Caco-2 (cell line): ENCODE measurements at regions not wholly inside any gene's neighbourhood (a gene's known extent, or its start where the extent isn't known, plus 50 kb on each side); places are given as distances from the start of the nearest gene placed in this dataset.

ENCODE experiments used
- BruUV-seq: library from RNA; stranded (reverse); fragments of 400-500 nt; replicated peaks from 2 replicates; lab custom pipeline; 2021; lab: Mats Ljungman, UMichigan
- CTCF ChIA-PET: fragments of 300-600 bp; sonication (Branson Sonifier 250); formaldehyde crosslinking; loops from one replicate; lab custom pipeline; 2022; ENCODE audit warnings: antibody characterized with exemption; lab: Charles Lee
- POLR2A ChIA-PET: fragments of 300-600 bp; sonication (Branson Sonifier 250); formaldehyde crosslinking; loops from one replicate; lab custom pipeline; 2022; ENCODE audit warnings: antibody characterized with exemption; lab: Charles Lee
- DNase-seq, 2 experiments: peaks; one replicate each; pipeline versions ENCODE4 v3.0.0 to v3.0.0-alpha.2; 2020 to 2022
- H3K27me3 ChIP-seq: replicated peaks from 2 replicates; pipeline ENCODE4 v1.6.0; 2011; ENCODE audit warnings: low read length; ENCODE audit not compliant: control insufficient read depth, insufficient read depth
- H3K36me3 ChIP-seq: 2 replicates; pipeline ENCODE4 v1.5.1; 2011; ENCODE audit warnings: low read length; ENCODE audit not compliant: control insufficient read depth, insufficient read depth
- H3K4me1 ChIP-seq: fragments of 250-450 bp; sonication (Bioruptor Pico); 2 replicates; pipeline ENCODE4 v1.5.1; 2020; ENCODE audit warnings: mild to moderate bottlenecking
- H3K4me3 ChIP-seq: 2 replicates; pipeline ENCODE4 v1.5.1; 2011; ENCODE audit warnings: low read depth, mild to moderate bottlenecking, control low read depth, low read length
- H3K9me3 ChIP-seq: fragments of 250-450 bp; sonication (Bioruptor Pico); 2 replicates; pipeline ENCODE4 v1.5.1; 2020; ENCODE audit warnings: mild to moderate bottlenecking, moderate library complexity
- H3K27ac Mint-ChIP-seq: one replicate; pipeline ENCODE4 v1.8.0; 2022; ENCODE audit warnings: mixed read lengths; ENCODE audit not compliant: unreplicated experiment
- H3K27me3 Mint-ChIP-seq: one replicate; pipeline ENCODE4 v1.8.0; 2022; ENCODE audit warnings: mixed read lengths; ENCODE audit not compliant: insufficient read depth, unreplicated experiment
- H3K36me3 Mint-ChIP-seq: one replicate; pipeline ENCODE4 v1.8.0; 2022; ENCODE audit warnings: mild to moderate bottlenecking, mixed read lengths; ENCODE audit not compliant: insufficient read depth, unreplicated experiment
- H3K4me1 Mint-ChIP-seq: one replicate; pipeline ENCODE4 v1.8.0; 2022; ENCODE audit warnings: low read depth, mixed read lengths; ENCODE audit not compliant: unreplicated experiment
- H3K4me3 Mint-ChIP-seq: one replicate; pipeline ENCODE4 v1.8.0; 2022; ENCODE audit warnings: mild to moderate bottlenecking, moderate library complexity, mixed read lengths; ENCODE audit not compliant: unreplicated experiment
- H3K9me3 Mint-ChIP-seq: one replicate; pipeline ENCODE4 v1.8.0; 2022; ENCODE audit warnings: mixed read lengths; ENCODE audit not compliant: unreplicated experiment
- intact Hi-C: fragments of 100-400 bp; cut with micrococcal nuclease; formaldehyde crosslinking; loops from one replicate; pipeline ENCODE4 v1.10.0; 2022; ENCODE audit not compliant: unreplicated experiment
- TF ChIP-seq, protein P1 (sequence below), 2 experiments: fragments of 200-600 bp in 1 of 2; IDR thresholded peaks; 1 replicate in 1 of 2; 2 replicates in 1 of 2; pipeline versions ENCODE4 v1.5.1 to v1.8.0; 2011 to 2022; ENCODE audit warnings: antibody characterized with exemption in 1 of 2, control low read depth in 1 of 2, inconsistent platforms in 1 of 2, low read depth in 1 of 2, low read length in 1 of 2, mild to moderate bottlenecking in 1 of 2, moderate library complexity in 1 of 2; ENCODE audit not compliant: insufficient read depth in 1 of 2, severe bottlenecking in 1 of 2, unreplicated experiment in 1 of 2

DNA sequence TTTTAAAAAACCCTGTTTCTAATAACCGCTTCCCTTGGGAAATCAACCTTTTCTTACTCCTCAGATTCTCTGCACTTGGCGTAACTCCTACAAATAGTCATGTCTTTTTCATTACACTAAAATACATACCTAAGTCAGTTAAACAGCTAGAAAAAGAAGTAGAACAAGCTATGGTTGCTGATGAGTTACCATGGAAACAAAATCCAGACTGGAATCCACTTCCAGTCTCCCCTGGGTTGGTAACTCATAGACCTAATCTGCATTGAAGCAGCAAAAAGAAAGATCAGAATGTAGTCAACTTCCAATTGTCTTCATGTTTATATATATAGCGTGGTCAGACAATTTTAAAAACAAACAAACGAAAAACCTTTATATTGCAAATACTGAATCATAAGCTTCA is 260.8 kb upstream of the LRRN1 start:
- Histone ChIP-seq H3K4me3 (no peak overlapping the region), H3K36me3 (no peaks in the 10 kb centered on the region), H3K9me3 (no peaks in the 10 kb centered on the region), H3K4me1 (no peaks in the 10 kb centered on the region), H3K27me3 (no peaks in the 10 kb centered on the region)
- no peaks in the 10 kb centered on the region for H3K36me3 Mint-ChIP-seq
- TF ChIP-seq, protein P1, sequence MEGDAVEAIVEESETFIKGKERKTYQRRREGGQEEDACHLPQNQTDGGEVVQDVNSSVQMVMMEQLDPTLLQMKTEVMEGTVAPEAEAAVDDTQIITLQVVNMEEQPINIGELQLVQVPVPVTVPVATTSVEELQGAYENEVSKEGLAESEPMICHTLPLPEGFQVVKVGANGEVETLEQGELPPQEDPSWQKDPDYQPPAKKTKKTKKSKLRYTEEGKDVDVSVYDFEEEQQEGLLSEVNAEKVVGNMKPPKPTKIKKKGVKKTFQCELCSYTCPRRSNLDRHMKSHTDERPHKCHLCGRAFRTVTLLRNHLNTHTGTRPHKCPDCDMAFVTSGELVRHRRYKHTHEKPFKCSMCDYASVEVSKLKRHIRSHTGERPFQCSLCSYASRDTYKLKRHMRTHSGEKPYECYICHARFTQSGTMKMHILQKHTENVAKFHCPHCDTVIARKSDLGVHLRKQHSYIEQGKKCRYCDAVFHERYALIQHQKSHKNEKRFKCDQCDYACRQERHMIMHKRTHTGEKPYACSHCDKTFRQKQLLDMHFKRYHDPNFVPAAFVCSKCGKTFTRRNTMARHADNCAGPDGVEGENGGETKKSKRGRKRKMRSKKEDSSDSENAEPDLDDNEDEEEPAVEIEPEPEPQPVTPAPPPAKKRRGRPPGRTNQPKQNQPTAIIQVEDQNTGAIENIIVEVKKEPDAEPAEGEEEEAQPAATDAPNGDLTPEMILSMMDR (IDR thresholded peaks at IDR 0.05; ENCODE audit: insufficient read depth in 1 of 2, low read depth in 1 of 2, low read length in 1 of 2, severe bottlenecking in 1 of 2, unreplicated experiment in 1 of 2) = no peak
- ChIA-PET POLR2A (no interaction called here), CTCF (no interaction called here)
- no TSS peak for BruUV-seq
- H3K4me1 Mint-ChIP-seq = no peaks in the 10 kb centered on the region
- H3K4me3 Mint-ChIP-seq = no peak overlapping the region
- DNase-seq = no peak
- H3K27ac Mint-ChIP-seq = no peak overlapping the region
- no peaks in the 10 kb centered on the region for H3K9me3 Mint-ChIP-seq
- peaks cover 14% of the 10 kb centered on the region for H3K27me3 Mint-ChIP-seq
- intact Hi-C loops = no loop called here

DNA sequence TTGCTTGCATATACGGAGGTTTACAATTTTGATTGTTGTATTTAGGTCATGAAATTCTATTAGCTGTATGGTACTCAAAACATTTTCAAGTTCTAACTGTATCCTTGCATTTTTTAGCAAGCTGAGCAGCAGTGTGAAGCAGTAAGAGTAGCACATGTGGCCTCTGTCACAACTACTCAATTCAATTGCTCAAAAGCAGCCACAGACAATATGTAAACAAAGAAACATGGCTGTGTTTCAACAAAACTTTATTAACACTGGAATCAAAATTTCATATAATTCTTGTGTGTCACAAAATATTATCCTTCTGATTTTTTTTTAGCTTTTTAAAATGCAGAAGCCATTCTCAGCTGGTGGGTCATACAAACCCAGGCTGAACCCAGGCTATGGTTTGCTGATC is 266.7 kb upstream of the LRRN1 start:
- Histone ChIP-seq H3K9me3 (no peaks in the 10 kb centered on the region), H3K4me3 (no peak overlapping the region), H3K4me1 (no peaks in the 10 kb centered on the region), H3K36me3 (no peaks in the 10 kb centered on the region), H3K27me3 (no peaks in the 10 kb centered on the region)
- POLR2A ChIA-PET = no interaction called here
- H3K4me1 Mint-ChIP-seq = no peaks in the 10 kb centered on the region
- intact Hi-C loops = no loop called here
- no peaks in the 10 kb centered on the region for H3K36me3 Mint-ChIP-seq
- no TSS peak for BruUV-seq
- peaks cover 18% of the 10 kb centered on the region for H3K27me3 Mint-ChIP-seq
- no peak for DNase-seq
- no peaks in the 10 kb centered on the region for H3K9me3 Mint-ChIP-seq
- H3K27ac Mint-ChIP-seq = no peak overlapping the region
- TF ChIP-seq, protein P1 (IDR thresholded peaks at IDR 0.05; ENCODE audit: insufficient read depth in 1 of 2, low read depth in 1 of 2, low read length in 1 of 2, severe bottlenecking in 1 of 2, unreplicated experiment in 1 of 2) = no peak
- CTCF ChIA-PET = no interaction called here
- H3K4me3 Mint-ChIP-seq = no peak overlapping the region

DNA sequence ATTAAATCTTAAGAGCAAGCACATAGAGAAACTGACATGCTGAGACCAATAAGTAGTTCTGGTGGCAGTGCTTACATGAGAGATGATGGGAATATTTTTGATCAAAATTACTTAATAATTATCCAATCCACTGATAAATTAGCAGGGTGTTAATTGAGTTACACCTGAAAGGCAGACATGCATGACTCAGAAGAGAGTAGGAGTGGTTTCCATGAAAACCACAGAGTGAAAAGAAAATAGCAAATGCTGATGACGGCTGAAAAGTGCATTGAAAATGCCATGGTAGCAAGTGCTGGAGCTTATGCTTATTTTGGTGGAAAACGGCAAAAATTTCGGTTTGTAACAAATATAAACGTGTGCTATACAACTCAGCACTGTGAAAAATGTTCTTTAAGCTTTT is 267.8 kb upstream of the LRRN1 start:
- H3K27me3 ChIP-seq = no peaks in the 10 kb centered on the region
- no TSS peak for BruUV-seq
- Mint-ChIP-seq H3K9me3 (no peaks in the 10 kb centered on the region), H3K4me3 (no peak overlapping the region), H3K27ac (no peak overlapping the region), H3K4me1 (no peaks in the 10 kb centered on the region), H3K36me3 (no peaks in the 10 kb centered on the region), H3K27me3 (peaks cover 18% of the 10 kb centered on the region)
- H3K9me3 ChIP-seq = no peaks in the 10 kb centered on the region
- no peak overlapping the region for H3K4me3 ChIP-seq
- intact Hi-C loops = no loop called here
- TF ChIP-seq, protein P1 (IDR thresholded peaks at IDR 0.05; ENCODE audit: insufficient read depth in 1 of 2, low read depth in 1 of 2, low read length in 1 of 2, severe bottlenecking in 1 of 2, unreplicated experiment in 1 of 2) = no peak
- CTCF ChIA-PET = no interaction called here
- POLR2A ChIA-PET = no interaction called here
- H3K4me1 ChIP-seq = no peaks in the 10 kb centered on the region
- H3K36me3 ChIP-seq = no peaks in the 10 kb centered on the region
- DNase-seq = no peak
